ENCODE measurements at regions not wholly inside any gene's neighbourhood (a gene's known extent, or its start where the extent isn't known, plus 50 kb on each side); places are given as distances from the start of the nearest gene placed in this dataset.

- Mint-ChIP-seq H3K9me3 (no peaks in the 10 kb centered on the region), H3K27me3 (ENCODE audit: low read depth) (no peaks in the 10 kb centered on the region), H3K36me3 (no peaks in the 10 kb centered on the region), H3K4me3 (no peak overlapping the region), H3K4me1 (0 out of 2 replicates have a peak, but pooled peaks cover 4% of the 10 kb centered on the region), H3K27ac (no peak overlapping the region)
- TF ChIP-seq ESRRA (CRISPR knock-in tag; IDR thresholded peaks at IDR 0.05; ENCODE audit: borderline replicate concordance) (no peak), JUN (CRISPR knock-in tag; IDR thresholded peaks at IDR 0.05) (no peak), CBFB (CRISPR knock-in tag; IDR thresholded peaks at IDR 0.05; ENCODE audit: low read depth) (no peak), KAT7 (CRISPR knock-in tag; IDR thresholded peaks at IDR 0.05; ENCODE audit: borderline replicate concordance) (no peak), ZBTB21 (CRISPR knock-in tag; IDR thresholded peaks at IDR 0.05; ENCODE audit: borderline replicate concordance) (no peak)
- TF ChIP-seq, protein P1, sequence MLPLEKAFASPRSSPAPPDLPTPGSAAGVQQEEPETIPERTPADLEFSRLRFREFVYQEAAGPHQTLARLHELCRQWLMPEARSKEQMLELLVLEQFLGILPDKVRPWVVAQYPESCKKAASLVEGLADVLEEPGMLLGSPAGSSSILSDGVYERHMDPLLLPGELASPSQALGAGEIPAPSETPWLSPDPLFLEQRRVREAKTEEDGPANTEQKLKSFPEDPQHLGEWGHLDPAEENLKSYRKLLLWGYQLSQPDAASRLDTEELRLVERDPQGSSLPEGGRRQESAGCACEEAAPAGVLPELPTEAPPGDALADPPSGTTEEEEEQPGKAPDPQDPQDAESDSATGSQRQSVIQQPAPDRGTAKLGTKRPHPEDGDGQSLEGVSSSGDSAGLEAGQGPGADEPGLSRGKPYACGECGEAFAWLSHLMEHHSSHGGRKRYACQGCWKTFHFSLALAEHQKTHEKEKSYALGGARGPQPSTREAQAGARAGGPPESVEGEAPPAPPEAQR (CRISPR knock-in tag; IDR thresholded peaks at IDR 0.05): no peak
- TF ChIP-seq, protein P2, sequence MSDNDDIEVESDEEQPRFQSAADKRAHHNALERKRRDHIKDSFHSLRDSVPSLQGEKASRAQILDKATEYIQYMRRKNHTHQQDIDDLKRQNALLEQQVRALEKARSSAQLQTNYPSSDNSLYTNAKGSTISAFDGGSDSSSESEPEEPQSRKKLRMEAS (CRISPR knock-in tag; IDR thresholded peaks at IDR 0.05): no peak
- TF ChIP-seq, protein P3, sequence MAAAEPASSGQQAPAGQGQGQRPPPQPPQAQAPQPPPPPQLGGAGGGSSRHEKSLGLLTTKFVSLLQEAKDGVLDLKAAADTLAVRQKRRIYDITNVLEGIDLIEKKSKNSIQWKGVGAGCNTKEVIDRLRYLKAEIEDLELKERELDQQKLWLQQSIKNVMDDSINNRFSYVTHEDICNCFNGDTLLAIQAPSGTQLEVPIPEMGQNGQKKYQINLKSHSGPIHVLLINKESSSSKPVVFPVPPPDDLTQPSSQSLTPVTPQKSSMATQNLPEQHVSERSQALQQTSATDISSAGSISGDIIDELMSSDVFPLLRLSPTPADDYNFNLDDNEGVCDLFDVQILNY (CRISPR knock-in tag; IDR thresholded peaks at IDR 0.05): no peak
- CTCF ChIA-PET: no interaction called here
- DNase-seq (ENCODE audit: low spot score): no peak
- POLR2A ChIA-PET: no interaction called here
- ATAC-seq: no peak
These were observed 286.4 kb downstream of the PTBP2 start for GRCh38 chr1:97007840-97008604.

- ATAC-seq (no peak), DNase-seq (ENCODE audit: low spot score) (no peak)
- Mint-ChIP-seq H3K36me3 (no peaks in the 10 kb centered on the region), H3K27ac (no peak overlapping the region), H3K27me3 (ENCODE audit: low read depth) (no peaks in the 10 kb centered on the region), H3K4me3 (no peak overlapping the region), H3K9me3 (no peaks in the 10 kb centered on the region), H3K4me1 (0 out of 2 replicates have a peak, but pooled peaks cover 4% of the 10 kb centered on the region)
- POLR2A ChIA-PET: no interaction called here
- CTCF ChIA-PET: no interaction called here
- no peak for TF ChIP-seq PRDM15 (CRISPR knock-in tag; IDR thresholded peaks at IDR 0.05)
These were observed 289.1 kb downstream of the PTBP2 start for GRCh38 chr1:97010566-97011264.

- CTCF ChIA-PET: no interaction called here
- Mint-ChIP-seq H3K4me3 (no peak overlapping the region), H3K36me3 (no peaks in the 10 kb centered on the region; the same call in 1 of the 2 replicates), H3K27me3 (ENCODE audit: low read depth) (no peaks in the 10 kb centered on the region), H3K9me3 (no peaks in the 10 kb centered on the region), H3K27ac (no peak overlapping the region), H3K4me1 (peaks cover 11% of the 10 kb centered on the region)
- POLR2A ChIA-PET: no interaction called here
- TF ChIP-seq MYBL2 (CRISPR knock-in tag; IDR thresholded peaks at IDR 0.05) (no peak), NFE2L1 (CRISPR knock-in tag; IDR thresholded peaks at IDR 0.05) (no peak), RELA (CRISPR knock-in tag; IDR thresholded peaks at IDR 0.05; ENCODE audit: borderline replicate concordance) (no peak), GABPB1 (CRISPR knock-in tag; IDR thresholded peaks at IDR 0.05) (no peak), ELF4 (CRISPR knock-in tag; IDR thresholded peaks at IDR 0.05; ENCODE audit: low read depth) (no peak), IRF2 (CRISPR knock-in tag; IDR thresholded peaks at IDR 0.05; ENCODE audit: borderline replicate concordance, low read depth) (no peak), TP53 (CRISPR knock-in tag; IDR thresholded peaks at IDR 0.05) (no peak), USF1 (CRISPR knock-in tag; IDR thresholded peaks at IDR 0.05) (no peak), E2F4 (CRISPR knock-in tag; IDR thresholded peaks at IDR 0.05; ENCODE audit: borderline replicate concordance, low read depth) (no peak), ZNF219 (CRISPR knock-in tag; IDR thresholded peaks at IDR 0.05; ENCODE audit: borderline replicate concordance) (no peak), SMAD3 (CRISPR knock-in tag; IDR thresholded peaks at IDR 0.05; ENCODE audit: borderline replicate concordance) (no peak), ZNF232 (CRISPR knock-in tag; IDR thresholded peaks at IDR 0.05) (no peak), ZNF396 (CRISPR knock-in tag; IDR thresholded peaks at IDR 0.05; ENCODE audit: borderline replicate concordance) (no peak)
- TF ChIP-seq, protein P4, sequence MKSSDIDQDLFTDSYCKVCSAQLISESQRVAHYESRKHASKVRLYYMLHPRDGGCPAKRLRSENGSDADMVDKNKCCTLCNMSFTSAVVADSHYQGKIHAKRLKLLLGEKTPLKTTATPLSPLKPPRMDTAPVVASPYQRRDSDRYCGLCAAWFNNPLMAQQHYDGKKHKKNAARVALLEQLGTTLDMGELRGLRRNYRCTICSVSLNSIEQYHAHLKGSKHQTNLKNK (CRISPR knock-in tag; IDR thresholded peaks at IDR 0.05): no peak
- ATAC-seq: no peak
- DNase-seq (ENCODE audit: low spot score): no peak
These were observed 291.6 kb downstream of the PTBP2 start for GRCh38 chr1:97013136-97013535.

Measured in WTC11 (cell line).